HG02588 (cell line): ENCODE measurements at regions not wholly inside any gene's neighbourhood (a gene's known extent, or its start where the extent isn't known, plus 50 kb on each side); places are given as distances from the start of the nearest gene placed in this dataset.

Source experiments
- ATAC-seq: cut with Tn5 transposase; IDR thresholded peaks from one replicate; pipeline ENCODE4 v1.9.1; 2021; ENCODE audit warnings: mild to moderate bottlenecking, moderate library complexity; ENCODE audit not compliant: unreplicated experiment

- ATAC-seq: no peak
Observed at GRCh38 chr3:76943058-76943457, 96.8 kb upstream of the ROBO2 start.

GRCh38 chr3:76943671-76944070 is 96.2 kb upstream of the ROBO2 start:
- no peak for ATAC-seq

- no peak for ATAC-seq
Observed at GRCh38 chr3:76949033-76949432, 90.9 kb upstream of the ROBO2 start.

- no peak for ATAC-seq
Observed at GRCh38 chr3:76949462-76949861, 90.4 kb upstream of the ROBO2 start.

GRCh38 chr3:76950590-76950989 is 89.3 kb upstream of the ROBO2 start:
- ATAC-seq: no peak

GRCh38 chr3:76954412-76954811 is 85.5 kb upstream of the ROBO2 start:
- no peak for ATAC-seq

- ATAC-seq: no peak
Observed at GRCh38 chr3:76958274-76958673, 81.6 kb upstream of the ROBO2 start.

GRCh38 chr3:76958861-76959260 is 81.0 kb upstream of the ROBO2 start:
- no peak for ATAC-seq

- ATAC-seq: no peak
Observed at GRCh38 chr3:76961284-76961683, 78.6 kb upstream of the ROBO2 start.

GRCh38 chr3:76965122-76965725 is 74.7 kb upstream of the ROBO2 start:
- ATAC-seq: no peak

- no peak for ATAC-seq
Observed at GRCh38 chr3:76969471-76969870, 70.4 kb upstream of the ROBO2 start.

- no peak for ATAC-seq
Observed at GRCh38 chr3:76969996-76970615, 69.8 kb upstream of the ROBO2 start.

GRCh38 chr3:76972624-76973296 is 67.1 kb upstream of the ROBO2 start:
- no peak for ATAC-seq

GRCh38 chr3:76976996-76977395 is 62.9 kb upstream of the ROBO2 start:
- ATAC-seq: no peak

GRCh38 chr3:76985645-76986044 is 54.3 kb upstream of the ROBO2 start:
- no peak for ATAC-seq

GRCh38 chr3:76986876-76987474 is 52.9 kb upstream of the ROBO2 start:
- ATAC-seq: no peak
